ENCODE measurements at regions not wholly inside any gene's neighbourhood (a gene's known extent, or its start where the extent isn't known, plus 50 kb on each side); places are given as distances from the start of the nearest gene placed in this dataset.

DNA sequence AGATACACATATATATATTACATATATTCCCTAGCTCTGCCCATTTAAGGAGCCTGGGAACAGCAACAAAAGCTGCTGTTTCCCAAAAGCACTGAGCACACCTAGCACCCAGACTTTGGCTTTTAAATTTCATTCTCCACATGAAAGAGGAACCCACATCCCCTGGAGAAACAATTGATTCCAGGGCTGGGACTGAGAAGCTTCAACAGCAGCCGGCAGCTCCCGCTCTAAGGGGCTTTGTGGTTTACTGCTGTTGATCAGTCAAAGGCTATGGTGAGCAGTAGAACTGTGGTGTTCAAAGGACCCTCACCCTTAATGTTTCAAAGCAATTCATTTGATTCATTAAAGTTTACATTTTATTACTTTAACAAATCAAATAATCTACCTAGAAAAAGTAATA is 83.3 kb upstream of the SLC66A3 start:
- TF ChIP-seq, protein P1, sequence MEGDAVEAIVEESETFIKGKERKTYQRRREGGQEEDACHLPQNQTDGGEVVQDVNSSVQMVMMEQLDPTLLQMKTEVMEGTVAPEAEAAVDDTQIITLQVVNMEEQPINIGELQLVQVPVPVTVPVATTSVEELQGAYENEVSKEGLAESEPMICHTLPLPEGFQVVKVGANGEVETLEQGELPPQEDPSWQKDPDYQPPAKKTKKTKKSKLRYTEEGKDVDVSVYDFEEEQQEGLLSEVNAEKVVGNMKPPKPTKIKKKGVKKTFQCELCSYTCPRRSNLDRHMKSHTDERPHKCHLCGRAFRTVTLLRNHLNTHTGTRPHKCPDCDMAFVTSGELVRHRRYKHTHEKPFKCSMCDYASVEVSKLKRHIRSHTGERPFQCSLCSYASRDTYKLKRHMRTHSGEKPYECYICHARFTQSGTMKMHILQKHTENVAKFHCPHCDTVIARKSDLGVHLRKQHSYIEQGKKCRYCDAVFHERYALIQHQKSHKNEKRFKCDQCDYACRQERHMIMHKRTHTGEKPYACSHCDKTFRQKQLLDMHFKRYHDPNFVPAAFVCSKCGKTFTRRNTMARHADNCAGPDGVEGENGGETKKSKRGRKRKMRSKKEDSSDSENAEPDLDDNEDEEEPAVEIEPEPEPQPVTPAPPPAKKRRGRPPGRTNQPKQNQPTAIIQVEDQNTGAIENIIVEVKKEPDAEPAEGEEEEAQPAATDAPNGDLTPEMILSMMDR (IDR thresholded peaks at IDR 0.05): no peak
- Histone ChIP-seq H3K4me1 (peaks cover 5% of the 10 kb centered on the region), H2AFZ (no peak overlapping the region)

DNA sequence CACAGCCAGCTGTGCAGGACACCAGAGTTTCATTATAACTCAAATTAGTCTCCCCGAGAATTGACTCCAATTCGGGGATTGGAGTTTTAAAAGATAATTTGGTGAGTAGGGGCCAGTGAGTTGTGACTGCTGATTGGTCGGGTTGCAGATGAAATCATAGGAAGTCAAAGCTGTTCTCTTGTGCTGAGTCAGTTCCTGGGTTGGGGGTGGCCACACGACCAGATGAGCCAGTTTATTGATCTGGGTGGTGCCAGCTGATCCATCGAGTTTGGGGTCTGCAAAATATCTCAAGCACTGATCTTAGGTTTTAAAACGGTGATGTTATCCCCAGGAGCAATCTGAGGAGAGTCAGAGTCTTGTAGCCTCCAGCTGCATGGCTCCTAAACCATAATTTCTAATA is 82.7 kb upstream of the SLC66A3 start:
- Histone ChIP-seq H3K4me2 (ENCODE audit: low read length) (no peak overlapping the region), H3K4me3 (ENCODE audit: low read depth, low read length) (no peak overlapping the region), H3K9me3 (ENCODE audit: control insufficient read depth, low read length) (no peaks in the 10 kb centered on the region), H3K27me3 (ENCODE audit: control insufficient read depth, insufficient read depth, low read length) (no peaks in the 10 kb centered on the region), H3K79me2 (no peaks in the 10 kb centered on the region), H3K9ac (no peak overlapping the region), H3K4me1 (peaks cover 5% of the 10 kb centered on the region), H3K27ac (no peak overlapping the region), H2AFZ (no peak overlapping the region), H3K36me3 (ENCODE audit: control insufficient read depth, insufficient read depth, low read length) (no peaks in the 10 kb centered on the region)
- TF ChIP-seq, protein P1 (IDR thresholded peaks at IDR 0.05): no peak

More for the DNA sequence above, 83.3 kb upstream of the SLC66A3 start:
- Histone ChIP-seq H3K36me3 (ENCODE audit: control insufficient read depth, insufficient read depth, low read length) (no peaks in the 10 kb centered on the region), H3K27ac (no peak overlapping the region), H3K79me2 (no peaks in the 10 kb centered on the region), H3K9me3 (ENCODE audit: control insufficient read depth, low read length) (no peaks in the 10 kb centered on the region), H3K9ac (no peak overlapping the region), H3K4me2 (ENCODE audit: low read length) (no peak overlapping the region), H3K27me3 (ENCODE audit: control insufficient read depth, insufficient read depth, low read length) (no peaks in the 10 kb centered on the region), H3K4me3 (ENCODE audit: low read depth, low read length) (no peak overlapping the region)

DNA sequence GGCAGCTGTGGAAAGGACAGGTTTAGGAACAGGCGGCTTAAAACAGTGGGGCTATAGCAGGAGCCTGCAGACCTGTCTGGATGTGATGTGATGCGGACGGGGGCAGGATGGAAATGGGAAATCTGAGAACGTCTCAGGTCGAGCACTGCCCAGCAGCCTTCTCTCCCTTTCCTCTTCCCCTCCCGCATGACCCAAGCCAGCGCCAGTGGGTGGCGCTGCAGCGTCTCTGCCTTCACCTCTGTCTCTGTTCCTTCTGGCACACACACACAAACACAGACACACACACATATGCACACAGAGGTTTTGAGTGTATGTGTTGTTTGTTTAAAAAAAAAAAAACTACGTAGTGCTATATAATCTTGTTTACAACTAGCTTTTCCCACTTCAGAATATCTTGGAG is 82.0 kb upstream of the SLC66A3 start:
- no peak overlapping the region for H3K9ac ChIP-seq
- H2AFZ ChIP-seq: peak overlapping the region; percentile 43
- TF ChIP-seq, protein P1 (IDR thresholded peaks at IDR 0.05): peak; percentile 26
- H3K9me3 ChIP-seq (ENCODE audit: control insufficient read depth, low read length): no peaks in the 10 kb centered on the region
- H3K79me2 ChIP-seq: no peaks in the 10 kb centered on the region
- no peak overlapping the region for H3K4me2 ChIP-seq (ENCODE audit: low read length)
- H3K4me3 ChIP-seq (ENCODE audit: low read depth, low read length): no peak overlapping the region
- no peak overlapping the region for H3K27ac ChIP-seq
- no peaks in the 10 kb centered on the region for H3K27me3 ChIP-seq (ENCODE audit: control insufficient read depth, insufficient read depth, low read length)
- H3K4me1 ChIP-seq: peaks cover 5% of the 10 kb centered on the region
- no peaks in the 10 kb centered on the region for H3K36me3 ChIP-seq (ENCODE audit: control insufficient read depth, insufficient read depth, low read length)

DNA sequence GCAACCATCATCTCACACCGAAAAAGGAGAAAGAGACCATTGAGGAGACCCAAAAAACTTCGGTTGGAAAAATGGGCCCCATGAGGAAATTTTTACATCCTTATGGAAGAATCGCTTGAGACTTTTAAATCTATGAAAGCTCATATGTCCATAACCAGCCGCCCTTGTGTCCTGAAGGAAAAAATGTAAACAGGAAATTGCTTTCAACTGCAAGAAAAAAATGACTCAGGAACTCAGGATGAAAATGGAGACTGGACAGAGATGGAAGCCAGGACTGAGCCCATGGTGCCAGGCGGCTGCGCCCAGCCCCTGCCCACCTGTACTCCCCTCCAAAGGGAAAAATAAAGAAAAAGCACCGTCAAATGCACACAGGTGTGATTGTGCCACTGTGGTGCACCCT is 81.5 kb upstream of the SLC66A3 start:
- TF ChIP-seq, protein P1 (IDR thresholded peaks at IDR 0.05): no peak
- Histone ChIP-seq H3K27ac (no peak overlapping the region), H3K4me2 (ENCODE audit: low read length) (no peak overlapping the region), H2AFZ (peak overlapping the region; percentile 43), H3K27me3 (ENCODE audit: control insufficient read depth, insufficient read depth, low read length) (no peaks in the 10 kb centered on the region), H3K36me3 (ENCODE audit: control insufficient read depth, insufficient read depth, low read length) (no peaks in the 10 kb centered on the region), H3K4me1 (peaks cover 5% of the 10 kb centered on the region), H3K4me3 (ENCODE audit: low read depth, low read length) (no peak overlapping the region), H3K9ac (no peak overlapping the region), H3K79me2 (no peaks in the 10 kb centered on the region), H3K9me3 (ENCODE audit: control insufficient read depth, low read length) (no peaks in the 10 kb centered on the region)

DNA sequence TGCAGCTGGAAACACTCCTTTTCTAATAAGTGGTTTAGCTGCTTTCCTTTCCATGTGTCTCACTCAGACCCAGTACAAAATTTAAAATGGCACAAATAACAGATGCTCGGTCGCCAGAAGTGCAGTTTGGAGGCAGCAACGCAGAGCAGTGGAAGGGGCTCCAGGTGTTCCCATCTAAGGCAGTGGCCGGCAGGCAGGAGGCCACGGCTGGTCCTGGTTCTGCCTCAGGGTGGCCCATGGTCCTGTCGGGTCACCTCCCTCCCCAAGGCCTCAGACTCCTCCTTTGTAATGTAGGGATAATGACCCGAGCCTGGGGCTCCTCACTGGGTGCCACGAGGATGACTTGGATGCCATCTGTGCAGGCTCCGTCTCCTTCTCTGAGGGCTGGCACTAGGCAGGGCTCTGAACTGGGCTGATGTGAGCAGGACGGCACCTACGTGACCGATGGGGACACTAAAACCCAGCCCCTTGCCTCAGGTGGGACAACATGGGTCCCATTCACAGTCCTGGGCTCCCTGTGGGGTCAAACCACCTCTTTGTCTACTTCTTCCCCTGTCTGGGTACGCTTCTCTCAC is 80.9 kb upstream of the SLC66A3 start:
- no peak overlapping the region for H3K4me2 ChIP-seq (ENCODE audit: low read length)
- H3K4me3 ChIP-seq (ENCODE audit: low read depth, low read length): no peak overlapping the region
- H3K9ac ChIP-seq: no peak overlapping the region
- no peaks in the 10 kb centered on the region for H3K27me3 ChIP-seq (ENCODE audit: control insufficient read depth, insufficient read depth, low read length)
- no peaks in the 10 kb centered on the region for H3K36me3 ChIP-seq (ENCODE audit: control insufficient read depth, insufficient read depth, low read length)
- peaks cover 5% of the 10 kb centered on the region for H3K4me1 ChIP-seq
- TF ChIP-seq, protein P1 (IDR thresholded peaks at IDR 0.05): no peak
- H3K9me3 ChIP-seq (ENCODE audit: control insufficient read depth, low read length): no peaks in the 10 kb centered on the region
- no peak overlapping the region for H3K27ac ChIP-seq
- no peak overlapping the region for H2AFZ ChIP-seq
- H3K79me2 ChIP-seq: no peaks in the 10 kb centered on the region
